T-helper 2 cell treated with Interferon-gamma antibody and Interleukin-4, amounts not matched to agents 100 ng/mL and 5 ng/mL, for 36 hours (primary cell): ENCODE measurements at regions not wholly inside any gene's neighbourhood (a gene's known extent, or its start where the extent isn't known, plus 50 kb on each side); places are given as distances from the start of the nearest gene placed in this dataset.
"Not testable (repeated sequence)": the region's sequence is repeated elsewhere in the genome, so short reads cannot be mapped to it uniquely, and the experiment has no call there.

Experiments
- intact Hi-C: fragments of 100-400 bp; cut with micrococcal nuclease; formaldehyde crosslinking; loops from one replicate; pipeline ENCODE4 v1.15.1; 2023

DNA sequence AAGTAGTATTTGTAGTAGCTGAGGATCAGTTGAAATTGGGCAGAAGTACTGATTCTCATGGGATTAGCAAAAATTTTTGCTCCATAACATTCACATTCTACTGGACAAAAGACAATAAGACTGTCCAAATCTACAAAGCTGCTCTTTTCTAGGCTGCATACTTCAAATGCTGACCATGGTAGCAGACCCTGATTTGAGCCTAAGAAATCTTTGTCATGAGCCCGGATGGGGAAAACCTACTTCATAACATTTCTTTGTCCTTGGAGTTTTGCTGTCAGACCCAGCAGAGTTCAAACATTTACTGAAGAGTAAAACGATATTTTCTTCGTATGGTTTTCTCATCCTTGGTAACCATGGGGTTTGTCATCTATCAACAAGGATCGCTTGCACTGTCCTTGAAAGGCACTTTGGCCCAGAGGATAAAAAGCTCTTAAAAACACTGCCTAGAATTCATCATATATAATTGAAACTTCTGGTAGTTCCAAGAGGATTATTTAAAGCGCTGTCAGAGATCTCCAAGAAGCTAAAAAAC is 216.9 kb downstream of the CAVIN4 start:
- intact Hi-C loops, result no loop called here

GRCh38 chr9:100803956-100804355 is 224.6 kb upstream of the PLPPR1 start:
- intact Hi-C loops, result no loop called here

DNA sequence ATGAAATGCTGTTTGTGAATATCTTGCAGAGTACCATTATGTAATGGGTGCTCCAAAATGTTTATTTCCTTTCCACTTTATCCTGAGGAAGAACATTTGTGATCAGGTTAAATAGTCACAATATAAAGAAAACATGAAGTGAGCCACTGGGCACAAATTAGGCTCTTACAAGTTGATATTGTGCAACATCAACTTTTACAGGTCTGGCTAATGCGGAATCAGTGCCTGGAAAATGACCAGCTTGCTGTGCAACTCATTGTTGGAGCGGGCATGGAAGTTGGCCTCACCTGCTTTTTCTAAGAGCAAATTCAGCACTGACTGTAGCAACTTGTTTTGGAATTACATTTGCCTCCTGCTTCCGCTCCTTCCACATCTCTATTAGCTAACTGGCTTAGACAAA is 216.9 kb upstream of the PLPPR1 start:
- intact Hi-C loops, result no loop called here

- intact Hi-C loops, result no loop called here
These were observed 214.7 kb upstream of the PLPPR1 start for GRCh38 chr9:100813871-100814270.

DNA sequence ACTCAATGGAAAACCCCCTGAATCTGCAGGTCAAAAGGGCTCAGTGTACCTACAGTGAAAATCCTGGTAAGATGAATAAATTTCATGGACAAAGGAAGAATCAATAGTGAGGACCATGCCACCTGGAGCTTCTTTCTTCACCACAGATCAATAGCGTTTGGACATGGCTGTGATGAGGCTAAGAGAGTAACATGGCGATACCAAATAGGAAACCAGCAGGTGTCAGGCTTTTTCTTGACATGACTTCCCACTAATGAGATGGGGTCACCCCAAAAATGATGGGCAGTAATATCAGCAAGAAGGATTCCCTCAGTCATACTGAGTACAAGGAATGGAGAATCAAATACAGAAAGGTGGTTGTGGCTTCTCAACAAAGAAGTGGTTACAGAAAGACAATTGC is 208.5 kb upstream of the PLPPR1 start:
- intact Hi-C loops, result no loop called here

DNA sequence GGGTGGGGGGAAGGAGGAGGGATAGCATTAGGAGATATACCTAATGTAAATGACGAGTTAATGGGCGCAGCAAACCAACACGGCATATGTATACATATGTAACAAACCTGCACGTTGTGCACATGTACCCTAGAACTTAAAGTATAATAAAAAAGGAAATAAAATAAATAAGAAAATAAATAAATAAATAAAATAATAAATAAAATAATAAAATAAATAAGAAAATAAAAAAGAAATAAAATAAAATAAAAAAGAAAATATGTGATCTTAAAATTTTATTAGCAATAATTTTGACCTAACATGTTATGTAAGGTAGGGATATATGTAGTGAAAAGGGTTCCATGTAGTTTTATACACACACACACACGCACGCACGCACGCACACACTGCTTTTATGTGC is 195.5 kb upstream of the PLPPR1 start:
- intact Hi-C loops, result not testable (repeated sequence)

DNA sequence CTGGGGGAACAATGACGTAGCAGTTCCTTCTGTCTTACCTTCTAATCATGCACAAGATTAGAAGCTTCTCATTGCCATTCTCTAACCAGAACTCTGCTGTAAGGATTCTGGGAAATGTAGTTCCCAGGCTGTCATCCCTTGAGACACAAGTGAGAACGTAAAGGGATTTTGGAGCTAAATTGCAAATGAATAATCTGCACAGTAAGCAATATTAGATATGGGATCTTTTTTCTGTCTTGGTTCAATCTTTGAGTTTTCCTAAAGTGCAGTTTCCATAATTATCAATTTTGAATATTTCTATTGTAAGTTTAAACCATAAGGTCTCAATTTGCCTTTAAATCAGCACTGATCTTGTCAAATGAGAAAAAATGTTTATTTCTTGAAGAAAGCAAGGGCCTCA is 189.7 kb upstream of the PLPPR1 start:
- intact Hi-C loops, result no loop called here

DNA sequence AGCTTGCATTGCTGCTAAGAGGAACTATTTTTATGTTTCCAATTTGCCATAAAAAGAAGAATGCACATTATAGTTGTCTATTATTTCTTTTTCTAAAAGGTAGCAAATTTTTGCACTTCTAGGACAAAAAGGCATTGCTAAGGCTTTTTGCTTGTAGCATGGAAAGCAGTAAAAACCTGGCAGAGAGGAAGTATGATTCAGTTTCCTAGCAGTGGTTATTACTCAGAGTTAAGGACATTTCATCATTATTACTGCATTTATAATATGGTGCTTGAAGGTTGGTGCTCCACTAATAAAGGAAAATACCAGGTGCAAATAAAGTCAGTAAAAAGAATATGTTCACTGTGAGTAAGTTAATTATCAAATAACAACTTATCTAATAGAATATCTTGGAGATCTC is 179.8 kb upstream of the PLPPR1 start:
- intact Hi-C loops, result no loop called here

GRCh38 chr9:100852088-100852487 is 176.4 kb upstream of the PLPPR1 start:
- intact Hi-C loops, result no loop called here

GRCh38 chr9:100856238-100856637 is 172.3 kb upstream of the PLPPR1 start:
- intact Hi-C loops, result no loop called here

DNA sequence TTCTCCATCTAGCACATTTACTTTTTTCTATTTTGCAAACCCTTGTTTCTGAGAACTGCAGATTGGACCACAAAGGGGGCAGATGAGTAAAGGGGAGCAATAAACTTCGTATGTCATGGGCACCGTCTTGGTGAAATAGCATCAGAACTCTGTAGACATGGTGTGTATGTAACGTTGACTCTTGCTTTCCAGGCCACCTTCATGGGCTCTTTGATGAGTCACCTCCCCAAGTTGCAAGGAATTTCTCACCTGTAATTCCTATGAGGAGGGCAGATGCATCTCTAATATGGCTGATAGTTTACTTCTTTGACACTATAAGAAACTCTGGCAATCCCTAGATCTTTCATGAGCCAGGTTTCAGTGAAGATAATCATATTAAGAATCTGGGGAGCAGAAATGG is 163.4 kb upstream of the PLPPR1 start:
- intact Hi-C loops, result no loop called here

- intact Hi-C loops, result no loop called here
These were observed 162.9 kb upstream of the PLPPR1 start for GRCh38 chr9:100865648-100866047.

DNA sequence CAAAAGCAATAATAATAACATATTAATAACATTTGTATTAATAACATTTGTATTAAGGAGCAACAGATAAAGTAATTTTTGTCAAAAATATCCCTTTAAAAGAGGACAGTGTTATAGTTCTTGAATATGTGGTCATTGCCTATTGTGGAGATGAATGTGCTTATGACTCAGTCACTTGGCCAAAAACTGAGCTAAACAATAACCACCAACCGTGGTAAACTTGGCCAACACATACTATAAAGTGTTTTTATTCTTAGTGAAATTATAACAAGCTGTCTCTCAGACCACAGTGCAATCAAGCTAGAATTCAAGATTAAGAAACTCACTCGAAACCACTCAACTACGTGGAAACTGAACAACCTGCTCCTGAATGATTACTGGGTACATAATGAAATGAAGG is 159.2 kb upstream of the PLPPR1 start:
- intact Hi-C loops, result no loop called here

- intact Hi-C loops, result no loop called here
These were observed 148.6 kb upstream of the PLPPR1 start for GRCh38 chr9:100879884-100880283.

DNA sequence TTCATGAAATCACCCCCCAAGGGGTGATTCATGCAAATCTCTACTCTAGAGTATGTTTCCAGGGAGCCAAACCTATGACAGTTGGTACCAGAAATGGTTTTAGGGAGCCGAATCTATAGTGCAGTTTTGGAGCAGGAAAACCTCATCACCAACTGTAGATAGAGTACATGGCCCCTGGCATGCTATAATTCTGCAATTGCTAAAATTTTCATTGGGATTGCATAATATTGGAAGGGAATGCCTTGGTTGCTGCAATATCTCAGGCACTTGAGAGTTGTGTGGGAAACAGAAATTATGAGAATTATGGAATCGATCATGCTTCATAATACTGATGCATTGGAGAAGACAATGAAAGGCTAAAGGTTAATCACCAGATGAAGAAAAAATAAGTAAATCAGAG is 148.2 kb upstream of the PLPPR1 start:
- intact Hi-C loops, result no loop called here

- intact Hi-C loops, result no loop called here
These were observed 144.0 kb upstream of the PLPPR1 start for GRCh38 chr9:100884518-100884917.

DNA sequence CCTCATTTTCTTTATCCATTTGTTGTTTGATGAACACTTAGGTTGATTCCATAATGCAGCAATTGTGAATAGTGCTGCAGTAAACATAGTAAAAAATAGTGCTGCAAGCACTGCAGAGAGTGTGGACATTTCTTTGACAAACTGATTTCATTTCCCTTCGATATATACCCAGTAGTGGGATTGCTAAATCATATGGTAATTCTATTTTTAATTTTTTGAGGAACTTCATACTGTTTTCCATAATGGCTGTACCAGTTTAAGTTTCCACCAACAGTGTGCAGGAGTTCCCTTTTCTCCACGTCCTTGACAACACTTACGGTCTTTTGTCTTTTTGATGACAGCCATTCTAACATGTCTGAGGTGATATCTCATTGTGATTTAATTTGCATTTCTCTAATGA is 138.2 kb upstream of the PLPPR1 start:
- intact Hi-C loops, result no loop called here

GRCh38 chr9:100911273-100911672 is 117.3 kb upstream of the PLPPR1 start:
- intact Hi-C loops, result no loop called here

GRCh38 chr9:100913257-100913656 is 115.3 kb upstream of the PLPPR1 start:
- intact Hi-C loops, result no loop called here

GRCh38 chr9:100914266-100914665 is 114.3 kb upstream of the PLPPR1 start:
- intact Hi-C loops, result no loop called here

- intact Hi-C loops, result no loop called here
These were observed 109.0 kb upstream of the PLPPR1 start for GRCh38 chr9:100919506-100919905.

- intact Hi-C loops, result no loop called here
These were observed 102.2 kb upstream of the PLPPR1 start for GRCh38 chr9:100926366-100926765.

DNA sequence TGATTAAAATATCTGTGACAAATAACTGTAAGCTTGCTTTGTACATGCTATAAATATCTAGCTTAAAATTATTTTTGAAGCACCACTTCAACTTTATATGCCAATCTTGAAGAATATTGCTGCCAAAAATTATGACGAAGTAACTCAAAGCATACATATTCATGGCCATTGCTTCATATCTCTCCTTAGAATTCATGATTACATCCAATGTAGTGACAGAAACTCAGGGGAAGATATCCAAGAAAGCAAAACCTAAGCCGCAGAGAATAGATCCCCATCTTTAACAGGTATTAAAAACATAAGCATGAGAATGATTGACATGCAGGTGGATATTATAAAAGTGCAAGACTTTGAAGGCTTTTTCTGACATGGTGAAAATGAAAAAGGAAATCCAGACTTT is 100.8 kb upstream of the PLPPR1 start:
- intact Hi-C loops, result no loop called here

DNA sequence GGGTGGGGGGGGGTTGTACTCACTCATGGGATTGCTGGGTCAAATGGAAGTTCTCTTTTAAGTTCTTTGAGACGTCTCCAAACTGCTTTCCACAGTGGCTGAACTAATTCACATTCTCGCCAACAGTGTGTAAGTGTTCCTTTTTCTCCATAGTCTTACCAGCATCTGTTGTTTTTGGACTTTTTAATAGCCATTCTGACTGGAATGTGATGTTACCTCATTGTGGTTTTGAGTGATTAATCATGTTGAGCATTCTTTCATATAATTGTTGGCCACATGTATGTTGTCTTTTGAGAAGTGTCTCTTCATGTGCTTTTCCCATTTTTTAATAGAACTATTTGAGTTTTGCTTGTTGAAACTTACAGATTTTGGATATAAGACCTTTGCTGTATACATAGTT is 94.9 kb upstream of the PLPPR1 start:
- intact Hi-C loops, result no loop called here
